ENCODE measurements at regions not wholly inside any gene's neighbourhood (a gene's known extent, or its start where the extent isn't known, plus 50 kb on each side); places are given as distances from the start of the nearest gene placed in this dataset.

DNA sequence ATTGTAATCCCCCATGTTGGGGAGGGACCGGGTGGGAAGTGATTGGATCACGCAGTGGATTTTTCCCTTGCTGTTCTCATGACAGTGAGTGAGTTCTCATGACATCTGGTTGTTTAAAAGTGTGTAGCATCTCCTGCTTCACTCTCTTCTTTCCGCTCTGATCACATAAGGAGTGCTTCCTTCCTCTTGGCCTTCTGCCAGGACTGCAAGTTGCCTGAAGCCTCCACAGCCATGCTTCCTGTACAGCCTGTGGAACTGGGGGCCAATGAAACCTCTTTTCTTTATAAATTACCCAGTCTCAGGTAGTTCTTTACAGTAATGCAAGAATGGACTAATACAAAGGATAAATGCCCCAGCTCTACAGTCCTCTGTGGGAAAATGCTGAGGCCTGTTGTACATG, 437.5 kb upstream of the NXPH2 start:
- Histone ChIP-seq H3K4me1 (replicated peaks in 1 of 2; ENCODE audit: control insufficient read depth in 2 of 2, insufficient read depth in 2 of 2, low read length in 2 of 2) (no peaks in the 10 kb centered on the region), H3K9me3 (replicated peaks; ENCODE audit: control insufficient read depth, insufficient read depth, low read depth, low read length) (no peaks in the 10 kb centered on the region), H3K36me3 (ENCODE audit: control insufficient read depth, insufficient read depth, low read length) (no peaks in the 10 kb centered on the region), H3K27ac (ENCODE audit: extremely low read depth, low read depth, low read length) (no peak overlapping the region), H3K4me2 (ENCODE audit: insufficient read depth, low read length) (no peak overlapping the region), H3K4me3 (no peak overlapping the region), H3K79me2 (ENCODE audit: control insufficient read depth, insufficient read depth, low read length) (no peaks in the 10 kb centered on the region), H4K20me1 (replicated peaks; ENCODE audit: control insufficient read depth, insufficient read depth, low read length) (no peaks in the 10 kb centered on the region), H3K9ac (ENCODE audit: insufficient read depth in 1 of 2, low read depth in 2 of 2, low read length in 2 of 2) (no peak overlapping the region), H3K9me1 (ENCODE audit: control insufficient read depth, insufficient read depth, low read length) (no peaks in the 10 kb centered on the region), H2AFZ (ENCODE audit: low read depth, low read length) (no peak overlapping the region), H3K27me3 (ENCODE audit: control insufficient read depth in 2 of 2, insufficient read depth in 2 of 2, low read length in 2 of 2) (no peaks in the 10 kb centered on the region)
- BruUV-seq (replicated peaks) = no TSS peak
- no peak for ATAC-seq
- no peak for DNase-seq (ENCODE audit: extremely low read depth in 1 of 4, low spot score in 3 of 4)
- in situ Hi-C loops (cut with MboI) (no loop called here), intact Hi-C loops (cut with micrococcal nuclease) (no loop called here)
- FAIRE-seq = no peak
- TF ChIP-seq THRB (CRISPR knock-in tag; conservative IDR thresholded peaks at IDR 0.05) (no peak), NBN (IDR thresholded peaks at IDR 0.05; ENCODE audit: low read depth) (no peak), ETV1 (tag; conservative IDR thresholded peaks at IDR 0.05; ENCODE audit: low read depth) (no peak), XRCC4 (IDR thresholded peaks at IDR 0.05; ENCODE audit: extremely low read depth, insufficient read depth, insufficient read length) (no peak), TAF1 (IDR thresholded peaks at IDR 0.05; ENCODE audit: control insufficient read depth, extremely low read depth, insufficient read depth, low read length, severe bottlenecking) (no peak)
- ChIA-PET POLR2A (no interaction called here), CTCF (ENCODE audit: low intra/inter-chr PET ratio) (no interaction called here)
- 0% methylated on average over 3 of the region's 3 CpGs for WGBS (ENCODE audit: insufficient coverage, low coverage, missing lambda C conversion rate)

- Histone ChIP-seq H3K79me2 (ENCODE audit: control insufficient read depth, insufficient read depth, low read length) (no peaks in the 10 kb centered on the region), H2AFZ (ENCODE audit: low read depth, low read length) (no peak overlapping the region), H3K36me3 (ENCODE audit: control insufficient read depth, insufficient read depth, low read length) (no peaks in the 10 kb centered on the region), H3K9me1 (ENCODE audit: control insufficient read depth, insufficient read depth, low read length) (no peaks in the 10 kb centered on the region), H3K9ac (ENCODE audit: insufficient read depth in 1 of 2, low read depth in 2 of 2, low read length in 2 of 2) (no peak overlapping the region), H3K27me3 (ENCODE audit: control insufficient read depth in 2 of 2, insufficient read depth in 2 of 2, low read length in 2 of 2) (no peaks in the 10 kb centered on the region), H3K4me3 (no peak overlapping the region), H3K27ac (ENCODE audit: extremely low read depth, low read depth, low read length) (no peak overlapping the region), H3K4me2 (ENCODE audit: insufficient read depth, low read length) (no peak overlapping the region), H4K20me1 (replicated peaks; ENCODE audit: control insufficient read depth, insufficient read depth, low read length) (no peaks in the 10 kb centered on the region), H3K9me3 (replicated peaks; ENCODE audit: control insufficient read depth, insufficient read depth, low read depth, low read length) (no peaks in the 10 kb centered on the region), H3K4me1 (replicated peaks in 1 of 2; ENCODE audit: control insufficient read depth in 2 of 2, insufficient read depth in 2 of 2, low read length in 2 of 2) (no peaks in the 10 kb centered on the region)
- no TSS peak for BruUV-seq (replicated peaks)
- TF ChIP-seq ZNF316 (IDR thresholded peaks at IDR 0.05) (peak; percentile 28; the same call in 1 of the 2 replicates), EP400 (IDR thresholded peaks at IDR 0.05) (no peak), KDM2B (CRISPR knock-in tag; IDR thresholded peaks at IDR 0.05) (no peak)
- DNase-seq (ENCODE audit: extremely low read depth in 1 of 4, low spot score in 3 of 4) (no peak), FAIRE-seq (no peak), ATAC-seq (no peak)
- in situ Hi-C loops (cut with MboI) (no loop called here), intact Hi-C loops (cut with micrococcal nuclease) (no loop called here)
- ChIA-PET CTCF (ENCODE audit: low intra/inter-chr PET ratio) (no interaction called here), POLR2A (no interaction called here)
These were observed 436.2 kb upstream of the NXPH2 start for GRCh38 chr2:139216435-139216834.
